Endothelial cell of umbilical vein (primary cell): ENCODE measurements at regions not wholly inside any gene's neighbourhood (a gene's known extent, or its start where the extent isn't known, plus 50 kb on each side); places are given as distances from the start of the nearest gene placed in this dataset.

Source experiments
- BruUV-seq: library from RNA; stranded (reverse); fragments of 400-500 nt; replicated peaks from 2 replicates; lab custom pipeline; 2021; lab: Mats Ljungman, UMichigan
- CTCF ChIA-PET: fragments of 300-600, 350-600 bp; sonication (Branson Sonifier 250); formaldehyde crosslinking; loops from one replicate; lab custom pipeline; 2021; ENCODE audit warnings: antibody characterized with exemption, inconsistent platforms; lab: Charles Lee
- POLR2A ChIA-PET: fragments of 300-600, 350-600 bp; sonication (Branson Sonifier 250); formaldehyde crosslinking; loops from one replicate; lab custom pipeline; 2021; ENCODE audit warnings: antibody characterized with exemption, inconsistent platforms; lab: Charles Lee
- DNase-seq: peaks from one replicate; pipeline ENCODE4 v3.0.0-alpha.2; 2011; ENCODE audit warnings: low read depth, low spot score
- FAIRE-seq: peaks from 2 replicates; lab custom pipeline; 2011; peaks lifted over from hg19 to GRCh38; lab: Jason Lieb, UNC
- H2AFZ ChIP-seq: 2 replicates; pipeline ENCODE4 v1.6.0; 2012; ENCODE audit warnings: low read depth, low read length, control low read depth, inconsistent platforms
- H3K27ac ChIP-seq: 2 replicates; pipeline ENCODE4 v1.5.1; 2011; ENCODE audit warnings: low read depth, mild to moderate bottlenecking, control low read depth, low read length, moderate library complexity; ENCODE audit not compliant: insufficient read depth
- H3K27me3 ChIP-seq, 2 experiments: 2 replicates each; pipeline versions ENCODE4 v1.6.0 to v1.6.1; 2011; ENCODE audit warnings: low read length in 2 of 2, mixed read lengths in 1 of 2; ENCODE audit not compliant: control insufficient read depth in 2 of 2, insufficient read depth in 2 of 2
- H3K36me3 ChIP-seq, 2 experiments: 2 replicates in 1 of 2; 3 replicates in 1 of 2; pipeline ENCODE4 v1.5.1; 2011; ENCODE audit warnings: low read length in 2 of 2, mild to moderate bottlenecking in 1 of 2, moderate library complexity in 1 of 2; ENCODE audit not compliant: control insufficient read depth in 2 of 2, insufficient read depth in 2 of 2; ENCODE audit errors: extremely low read depth in 1 of 2
- H3K4me1 ChIP-seq: 3 replicates; pipeline ENCODE4 v1.5.1; 2011; ENCODE audit warnings: mild to moderate bottlenecking, low read length; ENCODE audit not compliant: control insufficient read depth, insufficient read depth; ENCODE audit errors: extremely low read depth
- H3K4me2 ChIP-seq: 2 replicates; pipeline ENCODE4 v1.6.1; 2011; ENCODE audit warnings: low read length, control low read depth, mixed read lengths; ENCODE audit not compliant: insufficient read depth
- H3K4me3 ChIP-seq, 3 experiments: fragments of 200-600 bp in 1 of 3; sonication (generic), shearing (Covaris generic) in 1 of 3; replicated peaks in 1 of 3; 2 replicates each; pipeline ENCODE4 v1.5.1; 2011 to 2016; ENCODE audit warnings: control low read depth in 3 of 3, low read length in 3 of 3, mild to moderate bottlenecking in 2 of 3, inconsistent platforms in 1 of 3, low read depth in 1 of 3, moderate library complexity in 1 of 3; ENCODE audit not compliant: insufficient read depth in 1 of 3
- H3K79me2 ChIP-seq: 2 replicates; pipeline ENCODE4 v1.6.0; 2012; ENCODE audit warnings: low read length, inconsistent platforms; ENCODE audit not compliant: control insufficient read depth, insufficient read depth
- H3K9ac ChIP-seq: replicated peaks from 2 replicates; pipeline ENCODE3; 2011; ENCODE audit warnings: low read length, control low read depth; ENCODE audit not compliant: insufficient read depth; ENCODE audit errors: extremely low read depth
- H3K9me1 ChIP-seq: replicated peaks from 3 replicates; pipeline ENCODE4 v1.6.0; 2011; ENCODE audit warnings: mild to moderate bottlenecking, low read length; ENCODE audit not compliant: control insufficient read depth, insufficient read depth; ENCODE audit errors: extremely low read depth
- H3K9me3 ChIP-seq: replicated peaks from 2 replicates; pipeline ENCODE4 v1.5.1; 2012; ENCODE audit warnings: low read length, inconsistent platforms; ENCODE audit not compliant: control insufficient read depth, insufficient read depth
- H4K20me1 ChIP-seq: replicated peaks from 2 replicates; pipeline ENCODE3; 2011; ENCODE audit warnings: mild to moderate bottlenecking, low read length; ENCODE audit not compliant: control insufficient read depth, insufficient read depth; ENCODE audit errors: extremely low read depth
- CTCF ChIP-seq, 2 donors: IDR thresholded peaks; 1 replicate in 1 of 2; 2 replicates in 1 of 2; pipeline ENCODE4 v1.5.1; 2011; ENCODE audit warnings: low read length in 2 of 2, mild to moderate bottlenecking in 2 of 2, moderate library complexity in 2 of 2, control low read depth in 1 of 2, inconsistent platforms in 1 of 2, low read depth in 1 of 2; ENCODE audit not compliant: insufficient read depth in 1 of 2; ENCODE audit errors: extremely low read depth in 1 of 2
- EZH2 ChIP-seq: IDR thresholded peaks from 2 replicates; pipeline ENCODE4 v1.6.1; 2012; ENCODE audit warnings: borderline replicate concordance, low read depth, mild to moderate bottlenecking, moderate library complexity, low read length, inconsistent platforms; ENCODE audit not compliant: severe bottlenecking
- FOS ChIP-seq: IDR thresholded peaks from 2 replicates; pipeline ENCODE4 v1.6.1; 2011; ENCODE audit warnings: mild to moderate bottlenecking, low read length, moderate library complexity, borderline replicate concordance; ENCODE audit not compliant: insufficient read depth
- GATA2 ChIP-seq: IDR thresholded peaks from 2 replicates; pipeline ENCODE4 v1.7.0; 2011; ENCODE audit warnings: low read depth, mild to moderate bottlenecking, moderate library complexity, mixed read lengths, low read length; ENCODE audit not compliant: insufficient read length, insufficient read depth
- JUN ChIP-seq: IDR thresholded peaks from 2 replicates; pipeline ENCODE4 v1.6.1; 2011; ENCODE audit warnings: borderline replicate concordance, low read depth; ENCODE audit not compliant: insufficient read length, insufficient read depth
- MAX ChIP-seq: IDR thresholded peaks from 2 replicates; pipeline ENCODE4 v1.6.1; 2011; ENCODE audit not compliant: insufficient read depth, insufficient read length
- MYC ChIP-seq: IDR thresholded peaks from one replicate; pipeline ENCODE4 v1.6.1; 2011; ENCODE audit warnings: mild to moderate bottlenecking, low read depth, low read length
- POLR2A ChIP-seq: IDR thresholded peaks from 2 replicates; pipeline ENCODE4 v1.6.1; 2012; ENCODE audit warnings: low read depth, mild to moderate bottlenecking, control low read depth, low read length
- POLR2AphosphoS5 ChIP-seq: IDR thresholded peaks from 2 replicates; pipeline ENCODE4 v1.6.1; 2012; ENCODE audit warnings: low read depth, mild to moderate bottlenecking, control low read depth, low read length, moderate library complexity; ENCODE audit not compliant: insufficient read depth
- dilution Hi-C: fragments of 300-500 bp; cut with MboI; formaldehyde crosslinking; loops from one replicate; pipeline ENCODE4 v1.15.0; 2019; ENCODE audit warnings: low sequenced_read_pairs; ENCODE audit not compliant: extremely low pct_ligation_motif_present
- intact Hi-C: fragments of 100-400 bp; cut with micrococcal nuclease; formaldehyde crosslinking; loops from one replicate; pipeline ENCODE4 v1.10.0; 2022

DNA sequence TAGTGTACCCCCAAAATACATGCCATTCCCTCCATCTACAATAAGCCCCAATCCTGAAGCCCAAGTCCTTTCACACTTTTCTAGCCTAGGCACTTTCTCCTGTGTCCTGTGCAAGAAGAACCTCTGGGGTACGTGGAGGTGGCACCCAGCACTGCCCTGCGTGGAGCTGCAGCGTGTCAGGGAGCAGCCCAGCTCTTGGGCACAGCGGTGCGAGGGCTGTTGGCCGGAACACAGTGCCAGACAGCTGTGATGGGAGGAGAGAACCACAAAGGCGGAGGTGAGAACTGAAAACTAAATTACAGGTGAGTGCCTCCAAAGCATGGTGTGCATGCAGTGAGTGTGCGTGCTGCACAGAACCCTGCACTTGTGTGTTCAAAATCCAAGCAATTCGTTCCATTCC, 621.3 kb upstream of the ADARB2 start:
- H3K27me3 ChIP-seq = no peaks in the 10 kb centered on the region
- peaks cover 4% of the 10 kb centered on the region for H3K9me3 ChIP-seq
- H4K20me1 ChIP-seq = no peaks in the 10 kb centered on the region
- no peaks in the 10 kb centered on the region for H3K4me1 ChIP-seq
- no peak for DNase-seq
- H3K36me3 ChIP-seq = no peaks in the 10 kb centered on the region
- H3K9me1 ChIP-seq = no peaks in the 10 kb centered on the region
- H3K4me3 ChIP-seq = no peak overlapping the region
- CTCF ChIA-PET = no interaction called here
- BruUV-seq = no TSS peak
- no peak overlapping the region for H3K4me2 ChIP-seq
- H3K27ac ChIP-seq = no peak overlapping the region
- dilution Hi-C loops (no loop called here), intact Hi-C loops (no loop called here)
- no peaks in the 10 kb centered on the region for H3K79me2 ChIP-seq
- no peak overlapping the region for H2AFZ ChIP-seq
- POLR2A ChIA-PET = no interaction called here
- FAIRE-seq = no peak
- no peak for TF ChIP-seq GATA2
- no peak for TF ChIP-seq POLR2A
- TF ChIP-seq FOS = no peak
- TF ChIP-seq EZH2 = no peak
- TF ChIP-seq CTCF (IDR thresholded peaks at IDR 0.05; ENCODE audit: extremely low read depth in 1 of 2, insufficient read depth in 1 of 2, low read depth in 1 of 2, low read length in 2 of 2) = no peak
- TF ChIP-seq MYC = no peak
- TF ChIP-seq POLR2AphosphoS5 = no peak
- no peak for TF ChIP-seq JUN
- no peak for TF ChIP-seq MAX
- H3K9ac ChIP-seq = no peak overlapping the region
